IPS-NIHi11 (cell line): ENCODE measurements at regions not wholly inside any gene's neighbourhood (a gene's known extent, or its start where the extent isn't known, plus 50 kb on each side); places are given as distances from the start of the nearest gene placed in this dataset.

ENCODE experiments used
- DNase-seq: peaks from one replicate; pipeline ENCODE4 v3.0.0; 2012; ENCODE audit warnings: mixed read lengths, low spot score

GRCh38 chr22:34430386-34430785 is 510.1 kb upstream of the LARGE1 start:
- DNase-seq: no peak

- no peak for DNase-seq
These were observed 514.1 kb upstream of the LARGE1 start for GRCh38 chr22:34434371-34434770.

- no peak for DNase-seq
These were observed 516.9 kb upstream of the LARGE1 start for GRCh38 chr22:34437140-34437539.

- DNase-seq: no peak
These were observed 534.3 kb upstream of the LARGE1 start for GRCh38 chr22:34454598-34454997.

GRCh38 chr22:34462795-34463194 is 542.5 kb upstream of the LARGE1 start:
- no peak for DNase-seq

- no peak for DNase-seq
These were observed 555.6 kb upstream of the LARGE1 start for GRCh38 chr22:34475886-34476285.

GRCh38 chr22:34476762-34477161 is 556.5 kb upstream of the LARGE1 start:
- no peak for DNase-seq

GRCh38 chr22:34481090-34481489 is 560.8 kb upstream of the LARGE1 start:
- no peak for DNase-seq

- DNase-seq: no peak
These were observed 566.1 kb upstream of the LARGE1 start for GRCh38 chr22:34486381-34486780.

- DNase-seq: no peak
These were observed 569.6 kb upstream of the LARGE1 start for GRCh38 chr22:34489861-34490260.

GRCh38 chr22:34490886-34491285 is 570.6 kb upstream of the LARGE1 start:
- no peak for DNase-seq

GRCh38 chr22:34493486-34493885 is 572.5 kb upstream of the ISX start:
- DNase-seq: no peak

GRCh38 chr22:34501366-34501965 is 564.5 kb upstream of the ISX start:
- no peak for DNase-seq

GRCh38 chr22:34502821-34503220 is 563.1 kb upstream of the ISX start:
- no peak for DNase-seq

- no peak for DNase-seq
These were observed 557.2 kb upstream of the ISX start for GRCh38 chr22:34508797-34509196.

- no peak for DNase-seq
These were observed 539.3 kb upstream of the ISX start for GRCh38 chr22:34526681-34527080.

- DNase-seq: no peak
These were observed 531.9 kb upstream of the ISX start for GRCh38 chr22:34534101-34534500.

GRCh38 chr22:34567367-34567766 is 498.6 kb upstream of the ISX start:
- DNase-seq: no peak

GRCh38 chr22:34570408-34570807 is 495.6 kb upstream of the ISX start:
- no peak for DNase-seq

GRCh38 chr22:34579519-34579918 is 486.4 kb upstream of the ISX start:
- no peak for DNase-seq

GRCh38 chr22:34587357-34588356 is 478.3 kb upstream of the ISX start:
- no peak for DNase-seq

GRCh38 chr22:34588871-34589545 is 476.9 kb upstream of the ISX start:
- DNase-seq: peak; percentile 66
